Dermis microvascular lymphatic vessel endothelial cell (primary cell): ENCODE measurements at regions not wholly inside any gene's neighbourhood (a gene's known extent, or its start where the extent isn't known, plus 50 kb on each side); places are given as distances from the start of the nearest gene placed in this dataset.
"Not testable (repeated sequence)": the region's sequence is repeated elsewhere in the genome, so short reads cannot be mapped to it uniquely, and the experiment has no call there.

ENCODE experiments used
- DNase-seq, 2 donors: peaks; one replicate each; pipeline versions ENCODE4 v3.0.0 to v3.0.0-alpha.2; 2010; ENCODE audit warnings: low read depth in 2 of 2

DNA sequence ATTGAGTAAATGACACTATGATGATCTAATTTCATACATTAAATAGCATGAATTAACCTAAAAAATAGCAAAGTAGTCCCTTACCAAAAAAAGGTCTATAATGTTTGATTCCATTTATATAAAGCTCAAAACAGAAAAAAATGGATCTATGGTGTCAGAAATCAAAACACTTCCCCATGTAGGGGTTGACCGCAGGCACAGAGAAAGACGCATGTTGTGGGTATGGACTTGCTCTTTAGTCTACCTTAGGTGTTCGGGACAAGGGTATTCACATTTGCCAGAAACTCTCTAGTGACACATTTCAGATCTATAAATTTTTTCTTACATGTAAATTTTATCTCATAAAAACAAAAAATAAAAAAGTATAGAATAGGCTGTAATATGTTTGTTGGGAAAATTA, 1262.9 kb downstream of the TMEM121 start:
- no peak for DNase-seq

DNA sequence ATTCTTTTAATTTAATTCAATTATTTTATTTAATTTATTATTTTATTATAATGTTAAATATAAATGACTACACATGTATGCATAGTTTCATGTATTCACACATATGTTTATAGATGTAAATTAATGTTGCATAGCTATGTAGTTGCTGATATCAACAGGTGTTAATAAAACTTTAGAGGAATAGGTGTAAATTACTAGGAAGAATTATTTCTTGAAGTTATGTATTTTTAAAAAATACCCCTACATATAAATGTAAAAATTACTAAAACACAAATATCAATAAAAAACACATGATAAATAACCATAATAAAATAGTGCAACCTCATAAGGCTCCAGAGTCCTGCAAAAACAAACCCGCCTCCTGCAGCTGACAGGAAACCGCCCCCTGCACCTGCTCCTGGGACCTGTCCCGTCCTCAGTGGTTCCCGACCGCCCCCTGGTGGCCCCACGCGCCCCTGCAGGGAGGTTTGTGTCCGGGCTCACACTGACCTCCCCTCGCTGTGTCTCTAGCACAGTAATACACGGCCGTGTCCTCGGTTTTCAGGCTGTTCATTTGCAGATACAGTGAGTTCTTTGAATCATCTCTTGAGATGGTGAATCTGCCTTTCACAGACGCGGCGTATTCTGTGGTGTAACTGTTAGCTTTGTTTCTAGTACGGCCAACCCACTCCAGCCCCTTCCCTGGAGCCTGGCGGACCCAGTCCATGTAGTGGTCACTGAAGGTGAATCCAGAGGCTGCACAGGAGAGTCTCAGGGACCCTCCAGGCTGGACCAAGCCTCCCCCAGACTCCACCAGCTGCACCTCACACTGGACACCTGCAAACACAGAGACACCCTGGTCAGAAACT, 1264.0 kb downstream of the TMEM121 start:
- DNase-seq: peak in 1 of 2 donors; percentile 2

DNA sequence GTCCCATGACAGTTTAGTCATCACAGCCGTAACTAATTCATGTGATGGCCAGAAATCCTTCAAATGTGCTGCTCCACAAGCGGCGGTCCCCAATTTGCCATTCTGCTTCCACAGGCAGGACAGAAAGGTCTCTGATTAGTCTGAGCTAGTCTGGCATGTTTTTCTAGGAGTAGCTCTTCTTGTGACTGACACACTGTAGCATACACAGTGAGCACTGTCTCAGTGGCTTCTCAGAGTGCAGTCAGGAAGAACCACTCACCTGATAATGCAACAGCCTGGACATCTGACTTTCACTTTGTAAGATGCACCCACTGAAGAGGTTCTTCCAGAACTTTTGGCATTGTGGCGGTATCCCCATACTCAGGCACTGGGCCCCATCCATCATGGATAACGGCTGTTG, 1266.2 kb downstream of the TMEM121 start:
- no peak for DNase-seq

DNA sequence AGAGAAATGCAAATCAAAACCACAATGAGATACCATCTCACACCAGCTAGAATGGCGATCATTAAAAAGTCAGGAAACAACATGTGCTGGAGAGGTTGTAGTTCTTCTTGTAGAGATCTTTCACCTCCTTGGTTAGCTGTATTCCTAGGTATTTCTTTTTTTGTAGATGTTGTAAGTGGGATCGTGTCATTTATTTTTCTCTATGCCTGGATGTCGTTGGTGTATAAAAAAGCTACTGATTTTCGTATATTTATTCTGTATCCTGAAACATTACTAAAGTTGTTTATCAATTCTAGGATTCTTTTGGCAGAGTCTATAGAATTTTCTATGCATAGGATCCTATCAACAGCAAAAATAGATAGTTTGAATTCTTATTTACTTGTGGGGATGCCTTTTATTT, 1271.8 kb downstream of the TMEM121 start:
- DNase-seq: not testable (repeated sequence)

DNA sequence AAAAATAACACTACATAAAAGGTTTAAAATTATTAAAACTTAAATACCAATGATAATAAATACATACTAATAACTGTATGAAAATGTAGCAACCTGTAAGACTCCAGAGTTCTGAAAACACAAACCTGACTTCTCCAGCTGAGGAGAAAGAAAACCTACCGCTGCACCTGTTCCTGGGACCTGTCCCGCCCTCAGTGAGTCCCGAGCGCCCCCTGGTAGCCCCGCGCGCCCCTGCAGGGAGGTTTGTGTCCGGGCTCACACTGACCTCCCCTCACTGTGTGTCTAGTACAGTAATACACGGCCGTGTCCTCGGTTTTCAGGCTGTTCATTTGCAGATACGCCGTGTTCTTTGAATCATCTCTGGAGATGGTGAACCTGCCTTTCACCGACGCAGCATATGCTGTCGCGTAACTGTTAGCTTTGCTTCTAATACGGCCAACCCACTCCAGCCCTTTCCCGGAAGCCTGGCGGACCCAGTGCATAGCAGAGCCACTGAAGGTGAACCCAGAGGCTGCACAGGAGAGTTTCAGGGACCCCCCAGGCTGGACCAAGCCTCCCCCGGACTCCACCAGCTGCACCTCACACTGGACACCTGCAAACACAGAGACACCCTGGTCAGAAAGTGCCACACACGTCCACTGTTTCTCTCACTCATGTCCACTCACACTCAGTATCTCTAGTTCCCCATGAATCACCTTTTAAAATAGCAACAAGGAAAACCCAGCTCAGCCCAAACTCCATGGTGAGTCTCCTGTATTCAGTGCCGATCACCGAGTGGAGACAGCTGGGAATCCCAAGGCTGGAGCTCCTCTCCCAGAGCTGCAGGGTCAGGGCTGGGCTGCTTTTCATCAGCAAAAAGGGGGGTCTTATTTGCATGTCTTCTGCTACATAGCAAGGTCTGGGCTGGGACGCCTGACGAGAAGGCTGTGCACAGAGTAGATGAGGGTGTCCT, 1276.3 kb downstream of the TMEM121 start:
- no peak for DNase-seq

DNA sequence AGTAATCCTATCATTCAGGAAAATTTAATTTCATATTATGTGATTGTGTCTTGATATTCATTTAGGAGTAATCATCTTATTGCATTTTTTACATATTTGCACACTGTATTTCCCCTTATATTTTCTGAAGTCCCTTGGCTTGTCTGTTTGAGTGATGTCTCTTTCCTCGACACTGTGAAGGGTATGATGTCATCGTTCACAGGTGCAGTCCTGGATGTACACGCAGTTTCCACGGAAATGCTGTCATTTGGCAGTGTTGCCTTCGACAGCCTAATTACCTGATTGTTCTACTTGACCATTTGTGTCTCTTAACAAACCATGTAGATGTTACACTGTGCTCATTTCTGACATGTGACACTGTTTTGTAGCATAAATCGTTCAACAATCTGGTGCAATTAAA, 1277.0 kb downstream of the TMEM121 start:
- DNase-seq: no peak

DNA sequence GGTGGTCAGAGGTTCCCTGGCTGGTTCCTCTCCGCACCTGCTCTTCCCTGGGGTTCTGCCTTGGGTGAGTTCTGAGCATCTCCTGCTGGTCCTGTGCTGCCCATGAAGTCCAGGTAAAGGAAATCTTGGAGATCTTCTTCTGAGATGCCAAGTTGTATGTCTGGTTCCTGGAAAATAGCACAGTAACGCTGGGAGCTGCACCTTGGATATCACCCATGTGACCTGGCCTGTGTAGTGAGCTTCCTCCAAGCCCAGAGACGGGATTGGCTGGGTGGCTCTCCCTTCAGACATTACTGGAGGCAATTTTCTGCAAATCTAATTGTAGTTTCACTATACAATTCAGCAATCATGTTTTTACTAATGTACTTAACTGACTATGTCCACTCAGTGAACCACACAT, 1281.1 kb downstream of the TMEM121 start:
- DNase-seq: no peak

DNA sequence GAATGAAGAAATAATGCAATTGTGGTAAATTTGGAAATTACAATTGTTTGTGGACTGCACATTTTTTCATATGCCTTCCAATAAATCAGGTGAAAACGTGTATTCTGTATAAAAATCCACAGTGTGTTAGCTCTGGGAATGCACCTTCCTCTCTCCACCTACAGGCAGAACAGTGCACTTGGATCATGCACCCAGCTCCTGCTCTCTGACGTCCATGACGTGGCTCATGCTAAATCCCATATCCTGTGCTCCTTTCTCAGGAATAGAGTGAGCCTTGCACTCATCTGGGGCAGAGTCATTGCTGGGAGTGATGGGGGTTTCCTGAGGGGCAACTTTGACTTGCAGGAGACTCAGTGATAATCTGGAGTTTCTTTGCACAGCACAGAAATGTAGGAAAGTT, 1282.1 kb downstream of the TMEM121 start:
- no peak for DNase-seq

DNA sequence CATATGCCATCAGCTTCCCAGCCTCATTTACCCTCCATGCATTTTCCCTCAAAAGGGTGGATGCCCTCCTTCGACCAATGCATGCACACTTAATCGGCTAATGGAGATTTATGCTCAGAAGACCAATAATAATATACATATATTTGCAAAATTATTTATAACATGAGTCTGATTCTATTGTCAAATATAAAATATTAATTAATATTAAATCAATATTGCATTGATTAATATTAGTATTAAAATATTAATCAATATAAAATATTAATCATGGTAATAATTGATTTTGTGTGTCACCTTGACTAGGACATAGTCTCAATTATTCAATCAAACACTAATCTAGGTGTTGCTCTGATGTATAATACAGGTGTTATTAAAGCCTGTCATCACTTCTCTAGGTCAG, 1282.5 kb downstream of the TMEM121 start:
- DNase-seq: no peak

DNA sequence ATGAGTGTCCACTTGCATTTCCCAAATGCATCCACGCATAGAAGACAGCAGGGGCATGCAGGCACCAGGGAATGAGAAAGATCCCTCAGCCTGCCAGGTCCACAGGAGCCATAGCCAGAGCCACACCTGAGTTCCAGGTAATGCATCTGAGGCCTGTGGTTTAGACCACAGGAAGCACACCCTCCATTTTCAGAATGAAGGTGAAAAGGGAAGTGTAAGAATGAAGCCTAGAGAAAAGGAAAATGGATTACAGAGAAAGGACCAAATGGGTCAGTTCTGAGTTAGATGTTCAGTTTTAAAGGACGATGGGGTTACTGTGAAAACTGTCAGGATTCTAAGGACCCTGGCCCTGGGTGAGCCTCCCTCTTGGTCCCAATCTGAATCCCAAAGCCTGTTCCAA, 1283.2 kb downstream of the TMEM121 start:
- DNase-seq: no peak

DNA sequence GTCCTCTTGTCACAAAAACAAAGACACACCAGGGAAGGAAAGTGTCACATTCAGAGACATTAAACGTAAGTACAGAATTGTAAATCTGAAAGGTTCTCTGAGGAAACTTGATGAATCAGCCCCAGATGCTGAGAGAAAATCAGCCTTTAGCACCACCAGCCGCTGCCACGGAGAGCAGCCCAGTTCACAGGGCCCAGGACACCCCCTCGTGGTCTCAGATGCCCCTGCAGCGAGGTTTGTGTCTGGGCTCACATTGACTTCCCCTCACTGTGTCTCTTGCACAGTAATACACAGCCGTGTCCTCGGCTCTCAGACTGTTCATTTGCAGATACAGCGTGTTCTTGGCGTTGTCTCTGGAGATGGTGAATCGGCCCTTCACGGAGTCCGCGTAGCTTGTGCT, 1283.8 kb downstream of the TMEM121 start:
- not testable (repeated sequence) for DNase-seq

DNA sequence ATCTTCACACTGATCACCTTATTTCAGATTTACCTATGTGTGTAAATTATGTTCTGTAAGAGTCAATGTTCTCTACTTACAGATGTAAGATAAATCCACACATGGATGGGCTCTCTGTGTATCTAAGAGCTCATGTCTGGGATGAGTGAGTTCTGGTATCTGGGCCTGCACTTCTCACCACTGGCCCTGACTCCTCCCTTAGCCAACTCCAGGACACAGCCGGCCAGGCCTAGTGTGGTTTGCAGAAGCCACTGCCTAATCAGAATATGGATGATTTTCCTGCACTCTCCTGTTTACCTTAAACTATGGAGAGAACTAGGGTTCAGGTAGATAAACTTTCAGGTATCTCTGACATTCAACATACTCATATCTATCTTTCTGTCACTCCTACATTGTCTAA, 1284.8 kb downstream of the TMEM121 start:
- DNase-seq: no peak

DNA sequence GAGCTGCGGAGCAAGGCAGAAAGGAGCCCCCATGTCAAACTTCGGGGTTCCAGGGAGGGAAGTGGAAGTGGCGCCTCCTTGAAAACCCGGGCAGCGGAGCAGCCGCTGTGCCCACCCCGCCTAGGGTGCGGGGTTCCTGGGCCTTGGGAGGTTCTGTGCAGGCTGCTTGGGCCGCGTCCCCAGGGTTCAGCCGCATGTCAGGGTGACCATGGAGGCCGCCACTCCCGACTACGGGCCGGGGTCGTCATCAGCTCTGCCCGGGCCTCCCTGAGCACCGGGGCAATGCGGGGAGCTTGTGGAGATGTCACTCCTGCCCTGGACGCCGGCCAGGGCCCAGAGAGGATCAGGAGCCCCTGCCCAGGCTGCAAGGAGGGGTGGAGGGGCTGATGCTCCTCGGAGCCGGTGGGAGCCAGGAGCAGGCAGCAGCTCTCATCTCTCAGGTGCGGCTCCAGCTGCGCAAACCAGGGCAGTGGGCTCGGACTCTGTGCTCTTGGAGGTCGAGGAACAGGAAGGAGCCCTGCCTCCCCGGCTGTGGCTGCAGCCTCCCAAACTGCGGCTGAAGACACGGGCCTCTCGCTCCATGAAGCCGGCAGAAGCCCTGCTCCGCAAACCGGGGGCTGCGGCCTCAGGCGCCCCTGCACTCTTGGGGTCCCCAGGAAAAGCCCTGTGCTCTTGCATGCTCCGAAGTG, 1286.5 kb downstream of the TMEM121 start:
- DNase-seq: no peak

DNA sequence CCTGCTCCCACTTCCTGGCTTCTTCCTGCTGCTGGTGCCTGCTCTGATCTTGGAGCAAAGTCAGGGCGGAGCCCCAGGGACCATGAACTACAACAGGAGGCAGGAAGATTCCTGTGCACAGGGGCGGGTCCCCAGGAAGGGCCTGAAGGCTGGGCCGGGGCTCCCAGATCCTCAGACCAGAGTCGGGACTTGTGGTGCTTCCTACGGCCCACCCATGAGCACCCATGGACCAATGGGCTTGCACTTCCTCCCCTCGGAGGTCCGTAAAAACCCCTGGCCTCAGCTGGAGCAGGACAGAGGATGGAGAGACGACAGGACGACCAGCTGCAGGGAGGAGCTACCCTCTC, 1287.1 kb downstream of the TMEM121 start:
- no peak for DNase-seq

DNA sequence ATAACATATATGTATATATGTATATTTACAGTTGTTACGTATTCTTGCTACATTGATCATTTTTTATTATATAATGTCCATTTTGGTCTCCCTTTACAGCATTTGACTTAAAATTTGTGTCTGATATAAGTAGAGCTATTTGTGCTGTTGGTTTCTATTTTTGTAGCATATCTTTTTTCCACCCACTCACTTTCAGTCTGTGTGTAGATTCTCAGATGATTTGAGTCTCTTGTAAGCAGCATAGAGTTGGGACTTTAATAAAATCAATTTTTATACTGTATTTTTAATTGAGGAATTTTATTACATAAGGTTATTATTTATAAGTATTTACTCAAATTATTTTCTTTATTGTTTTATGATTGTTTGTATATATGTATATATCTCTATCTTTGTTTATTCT, 1293.7 kb downstream of the TMEM121 start:
- no peak for DNase-seq

DNA sequence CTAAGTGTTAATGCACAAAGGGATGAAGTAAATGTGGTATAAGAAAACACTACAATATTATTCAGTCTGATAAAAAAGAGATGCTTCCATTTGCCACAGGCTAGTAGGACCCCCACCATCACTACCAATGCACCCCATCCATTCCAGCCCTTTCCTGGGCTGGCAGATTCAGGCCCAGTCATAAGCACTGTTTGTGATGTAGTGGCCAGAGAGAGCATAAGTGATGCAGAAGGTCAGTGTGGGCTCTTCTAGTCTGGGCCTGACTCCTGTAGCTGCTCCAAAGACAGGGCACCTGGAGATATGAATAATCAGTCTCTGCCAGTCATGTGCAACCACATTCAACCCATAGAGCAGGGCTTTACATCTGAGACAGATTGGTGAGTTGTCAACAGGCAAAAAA, 1294.7 kb downstream of the TMEM121 start:
- no peak for DNase-seq

DNA sequence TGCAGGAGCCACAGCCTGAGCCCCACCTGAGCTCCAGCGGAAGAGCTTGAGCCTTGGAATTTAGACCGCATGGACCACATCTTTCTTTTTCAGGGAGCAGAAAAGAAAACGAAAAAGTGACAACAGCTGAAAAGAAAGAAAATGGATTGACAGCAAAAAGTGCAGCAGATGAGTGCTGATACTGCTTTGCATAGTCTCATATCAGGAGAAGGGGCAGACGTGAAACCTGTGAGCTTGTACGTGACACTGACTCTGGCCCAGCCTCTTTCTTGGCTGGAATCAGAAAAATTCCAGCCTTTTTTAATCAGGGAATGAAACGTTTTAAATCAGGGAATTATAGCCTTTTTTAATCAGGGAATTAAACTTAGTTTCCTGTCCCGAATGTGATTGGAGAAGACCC, 1296.5 kb downstream of the TMEM121 start:
- no peak for DNase-seq

DNA sequence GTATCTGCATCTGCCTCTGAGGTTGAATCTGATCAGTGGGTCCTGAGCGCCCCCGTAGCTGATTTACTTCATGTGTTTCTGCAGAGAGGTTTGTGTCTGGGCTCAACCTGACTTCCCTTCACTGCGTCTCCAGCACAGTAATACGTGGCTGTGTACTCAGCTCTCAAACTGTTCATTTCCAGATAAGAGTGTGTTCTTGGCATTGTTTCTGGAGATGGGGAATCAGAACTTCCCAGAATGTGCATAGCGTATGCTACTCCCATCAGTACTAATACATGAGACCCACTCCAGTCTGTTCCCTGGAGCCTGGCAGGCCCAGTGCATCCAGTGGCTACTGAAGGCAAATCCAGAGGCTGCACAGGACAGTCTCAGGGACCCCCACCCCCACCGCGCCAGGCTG, 1297.2 kb downstream of the TMEM121 start:
- no peak for DNase-seq

DNA sequence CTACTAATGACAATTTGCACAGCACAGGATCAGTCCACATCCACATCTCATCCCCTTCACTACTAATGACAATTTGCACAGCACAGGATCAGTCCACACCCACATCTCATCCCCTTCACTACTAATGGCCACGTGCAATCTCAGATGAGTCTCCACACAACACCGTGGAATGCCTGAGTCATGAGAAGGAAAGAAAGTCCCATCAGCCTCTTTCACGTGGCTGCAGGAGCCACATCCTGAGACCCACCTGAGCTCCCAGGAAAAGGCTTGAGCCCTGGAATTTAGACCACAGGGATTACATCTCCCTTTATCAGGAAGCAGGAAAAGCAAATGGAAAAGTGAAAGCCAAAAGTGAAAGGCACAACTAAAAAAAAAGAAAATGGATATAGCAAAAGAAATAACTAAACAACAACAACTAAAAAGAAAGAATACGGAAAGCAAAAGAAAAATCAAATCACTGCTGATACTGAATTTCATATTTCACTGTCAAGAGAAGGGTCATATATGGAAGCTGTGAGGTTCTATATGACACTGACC, 1300.5 kb downstream of the TMEM121 start:
- no peak for DNase-seq

DNA sequence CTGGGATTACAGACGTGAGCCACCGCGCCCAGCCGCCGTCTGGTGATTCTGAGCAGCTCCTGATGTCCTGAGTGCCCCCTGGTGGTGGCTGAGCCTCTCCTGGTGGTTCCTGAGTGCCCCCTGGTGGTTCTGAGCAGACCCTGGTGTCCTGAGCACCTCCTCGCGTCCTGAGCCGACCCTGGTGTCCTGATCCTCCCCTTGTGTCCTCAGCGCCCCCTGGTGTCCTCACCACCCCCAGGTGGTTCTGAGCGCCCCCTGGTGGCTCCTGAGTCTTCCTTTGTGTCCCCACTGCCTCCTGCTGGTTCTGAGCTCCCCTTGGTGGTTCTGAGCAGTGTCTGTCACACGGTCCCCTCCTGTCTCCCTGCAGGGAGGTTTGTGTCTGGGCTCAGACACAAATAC, 1304.9 kb downstream of the TMEM121 start:
- no peak for DNase-seq

DNA sequence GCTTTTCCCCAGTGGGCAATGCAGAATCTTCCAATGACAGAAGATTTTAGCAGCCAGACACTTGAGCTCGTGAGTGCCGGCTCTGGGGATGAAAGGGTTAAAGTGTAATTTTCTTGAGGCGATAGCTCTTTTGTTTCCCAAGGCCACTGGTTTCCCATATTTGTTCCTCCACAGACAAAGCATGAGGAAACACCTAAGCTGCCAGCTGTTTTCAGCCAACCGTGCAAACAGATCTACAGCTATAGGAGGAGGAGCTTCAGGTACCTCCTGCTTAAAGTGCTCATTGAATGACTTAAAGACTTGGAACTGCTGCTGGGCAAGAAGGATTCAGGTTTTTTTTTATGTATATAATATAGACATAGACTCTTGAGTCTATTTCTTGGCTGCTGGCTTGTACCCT, 1311.5 kb downstream of the TMEM121 start:
- no peak for DNase-seq
